DND-41 (cell line): ENCODE measurements at regions not wholly inside any gene's neighbourhood (a gene's known extent, or its start where the extent isn't known, plus 50 kb on each side); places are given as distances from the start of the nearest gene placed in this dataset.
"Not testable (repeated sequence)": the region's sequence is repeated elsewhere in the genome, so short reads cannot be mapped to it uniquely, and the experiment has no call there.

Experiments
- ATAC-seq: fragments of 200-7000 bp; cut with Tn5 transposase; 3 replicates; pipeline ENCODE4 v1.9.1; 2021; ENCODE audit warnings: low read depth; ENCODE audit not compliant: insufficient read depth
- DNase-seq: peaks from one replicate; pipeline ENCODE4 v3.0.0-alpha.2; 2020
- H2AFZ ChIP-seq: 2 replicates; pipeline ENCODE4 v1.6.0; 2012; ENCODE audit warnings: low read depth, low read length
- H3K27ac ChIP-seq: 2 replicates; pipeline ENCODE4 v1.5.1; 2012; ENCODE audit warnings: low read length, inconsistent platforms
- H3K27me3 ChIP-seq: fragments of 200-600 bp; sonication (generic); 2 replicates; pipeline ENCODE4 v1.6.0; 2012; ENCODE audit warnings: low read length, mild to moderate bottlenecking, inconsistent platforms; ENCODE audit not compliant: insufficient read depth, poor library complexity
- H3K36me3 ChIP-seq: 2 replicates; pipeline ENCODE4 v1.5.1; 2012; ENCODE audit warnings: low read length, inconsistent platforms; ENCODE audit not compliant: insufficient read depth
- H3K4me1 ChIP-seq: 2 replicates; pipeline ENCODE4 v1.5.1; 2012; ENCODE audit warnings: mild to moderate bottlenecking, low read length; ENCODE audit not compliant: insufficient read depth
- H3K4me2 ChIP-seq: 2 replicates; pipeline ENCODE4 v1.6.0; 2012; ENCODE audit warnings: mild to moderate bottlenecking, moderate library complexity, low read length, inconsistent platforms; ENCODE audit not compliant: insufficient read depth
- H3K4me3 ChIP-seq, 2 experiments: fragments of 200-600 bp in 1 of 2; shearing (Covaris generic) in 1 of 2; 2 replicates each; pipeline ENCODE4 v1.5.1; 2012 to 2016; ENCODE audit warnings: inconsistent platforms in 2 of 2, low read length in 2 of 2, mild to moderate bottlenecking in 2 of 2, low read depth in 1 of 2, moderate library complexity in 1 of 2
- H3K79me2 ChIP-seq: 2 replicates; pipeline ENCODE4 v1.6.0; 2012; ENCODE audit warnings: low read length, inconsistent platforms; ENCODE audit not compliant: insufficient read depth
- H3K9ac ChIP-seq: 2 replicates; pipeline ENCODE4 v1.6.0; 2012; ENCODE audit warnings: low read depth, mild to moderate bottlenecking, inconsistent platforms, low read length, moderate library complexity
- H3K9me3 ChIP-seq: 2 replicates; pipeline ENCODE4 v1.5.1; 2012; ENCODE audit warnings: low read length, moderate library complexity, mild to moderate bottlenecking, inconsistent platforms; ENCODE audit not compliant: insufficient read depth, severe bottlenecking
- H4K20me1 ChIP-seq: 2 replicates; pipeline ENCODE4 v1.6.0; 2012; ENCODE audit warnings: low read length; ENCODE audit not compliant: insufficient read depth
- CTCF ChIP-seq: IDR thresholded peaks from 2 replicates; pipeline ENCODE4 v1.5.1; 2012; ENCODE audit warnings: borderline replicate concordance, low read length, moderate library complexity, mild to moderate bottlenecking; ENCODE audit not compliant: poor library complexity, severe bottlenecking; ENCODE audit errors: extremely low read depth
- EZH2 ChIP-seq: IDR thresholded peaks from 3 replicates; pipeline ENCODE4 v1.6.1; 2012; ENCODE audit warnings: borderline replicate concordance, low read depth, mild to moderate bottlenecking, moderate library complexity, low read length, inconsistent platforms; ENCODE audit not compliant: severe bottlenecking

GRCh38 chr11:21983431-21983830 is 209.5 kb upstream of the ANO5 start:
- no peaks in the 10 kb centered on the region for H3K9me3 ChIP-seq
- H3K4me2 ChIP-seq = no peak overlapping the region
- no peak overlapping the region for H3K9ac ChIP-seq
- no peak overlapping the region for H2AFZ ChIP-seq
- DNase-seq (no peak), ATAC-seq (no peak)
- no peak overlapping the region for H3K27ac ChIP-seq
- no peaks in the 10 kb centered on the region for H3K36me3 ChIP-seq
- no peaks in the 10 kb centered on the region for H3K27me3 ChIP-seq
- H3K79me2 ChIP-seq = no peaks in the 10 kb centered on the region
- no peak for TF ChIP-seq EZH2
- TF ChIP-seq CTCF = no peak
- H3K4me1 ChIP-seq = no peaks in the 10 kb centered on the region
- no peaks in the 10 kb centered on the region for H4K20me1 ChIP-seq
- H3K4me3 ChIP-seq = no peak overlapping the region

GRCh38 chr11:21986361-21986760 is 206.5 kb upstream of the ANO5 start:
- no peaks in the 10 kb centered on the region for H3K27me3 ChIP-seq
- H3K9ac ChIP-seq = no peak overlapping the region
- TF ChIP-seq CTCF (no peak), EZH2 (no peak)
- H2AFZ ChIP-seq = no peak overlapping the region
- H3K79me2 ChIP-seq = no peaks in the 10 kb centered on the region
- H3K27ac ChIP-seq = no peak overlapping the region
- no peak overlapping the region for H3K4me2 ChIP-seq
- no peaks in the 10 kb centered on the region for H4K20me1 ChIP-seq
- H3K4me3 ChIP-seq = no peak overlapping the region
- H3K4me1 ChIP-seq = no peaks in the 10 kb centered on the region
- H3K36me3 ChIP-seq = no peaks in the 10 kb centered on the region
- ATAC-seq (no peak), DNase-seq (no peak)
- H3K9me3 ChIP-seq = no peaks in the 10 kb centered on the region

- ATAC-seq (no peak), DNase-seq (no peak)
- Histone ChIP-seq H3K4me2 (no peak overlapping the region), H3K9ac (no peak overlapping the region), H3K27me3 (no peaks in the 10 kb centered on the region), H3K36me3 (no peaks in the 10 kb centered on the region), H3K4me1 (no peaks in the 10 kb centered on the region), H2AFZ (no peak overlapping the region), H3K4me3 (no peak overlapping the region), H3K27ac (no peak overlapping the region), H4K20me1 (no peaks in the 10 kb centered on the region), H3K79me2 (no peaks in the 10 kb centered on the region), H3K9me3 (no peaks in the 10 kb centered on the region)
- TF ChIP-seq CTCF (no peak), EZH2 (no peak)
Observed at GRCh38 chr11:21987261-21987660, 205.6 kb upstream of the ANO5 start.

- H3K4me1 ChIP-seq = no peaks in the 10 kb centered on the region
- no peak overlapping the region for H3K27ac ChIP-seq
- H4K20me1 ChIP-seq = no peaks in the 10 kb centered on the region
- H3K36me3 ChIP-seq = no peaks in the 10 kb centered on the region
- H2AFZ ChIP-seq = no peak overlapping the region
- H3K9me3 ChIP-seq = no peaks in the 10 kb centered on the region
- ATAC-seq = 0 out of 3 replicates have a peak, but pooled peaks have one; percentile 35
- TF ChIP-seq CTCF (peak; percentile 42), EZH2 (no peak)
- H3K27me3 ChIP-seq = no peaks in the 10 kb centered on the region
- no peak overlapping the region for H3K9ac ChIP-seq
- H3K4me2 ChIP-seq = no peak overlapping the region
- DNase-seq = no peak
- no peak overlapping the region for H3K4me3 ChIP-seq
- H3K79me2 ChIP-seq = no peaks in the 10 kb centered on the region
Observed at GRCh38 chr11:21988477-21988876, 204.4 kb upstream of the ANO5 start.

- H3K36me3 ChIP-seq, H2AFZ ChIP-seq, H3K27ac ChIP-seq, H4K20me1 ChIP-seq, ATAC-seq, H3K79me2 ChIP-seq, H3K4me1 ChIP-seq, H3K27me3 ChIP-seq, H3K4me3 ChIP-seq, H3K9ac ChIP-seq, DNase-seq, H3K9me3 ChIP-seq, H3K4me2 ChIP-seq: not testable (repeated sequence)
Observed at GRCh38 chr11:22001803-22002202, 191.1 kb upstream of the ANO5 start.
